SK-N-SH (cell line): ENCODE measurements at regions not wholly inside any gene's neighbourhood (a gene's known extent, or its start where the extent isn't known, plus 50 kb on each side); places are given as distances from the start of the nearest gene placed in this dataset.

Experiments
- CHD2 ChIP-seq: fragments of 150-350 bp; IDR thresholded peaks from 2 replicates; pipeline ENCODE4 v1.6.1; 2018; ENCODE audit warnings: low read length; ENCODE audit not compliant: partially characterized antibody
- CTCF ChIP-seq: fragments of 200-600 bp; sonication (generic); IDR thresholded peaks from 2 replicates; pipeline ENCODE4 v1.6.1; 2017; ENCODE audit warnings: antibody characterized with exemption, mild to moderate bottlenecking, moderate library complexity
- EP300 ChIP-seq, 2 experiments: IDR thresholded peaks; 2 replicates each; pipeline versions ENCODE4 v1.4.0 to v1.6.1; 2012; ENCODE audit warnings: borderline replicate concordance in 1 of 2, low read depth in 1 of 2, low read length in 1 of 2
- EZH2phosphoT487 ChIP-seq: fragments of 200-600 bp; sonication (generic); IDR thresholded peaks from 2 replicates; pipeline ENCODE4 v1.6.1; 2017; ENCODE audit warnings: low read depth, mixed run types, mild to moderate bottlenecking, antibody characterized with exemption, moderate library complexity, borderline replicate concordance
- FOXM1 ChIP-seq: IDR thresholded peaks from 2 replicates; pipeline ENCODE4 v1.4.0; 2012; ENCODE audit warnings: low read depth, mild to moderate bottlenecking
- IRF3 ChIP-seq: fragments of 150-350 bp; IDR thresholded peaks from 2 replicates; pipeline ENCODE4 v1.6.1; 2016; ENCODE audit warnings: mild to moderate bottlenecking, low read depth, low read length
- RCOR1 ChIP-seq: fragments of 150-350 bp; IDR thresholded peaks from 2 replicates; pipeline ENCODE4 v1.6.1; 2017; ENCODE audit warnings: antibody characterized with exemption, low read length
- SIN3A ChIP-seq: IDR thresholded peaks from 2 replicates; pipeline ENCODE4 v1.6.1; 2012; ENCODE audit warnings: low read depth, mild to moderate bottlenecking, low read length, moderate library complexity, borderline replicate concordance
- TAF1 ChIP-seq: IDR thresholded peaks from 2 replicates; pipeline ENCODE4 v1.6.1; 2012; ENCODE audit warnings: low read depth, mild to moderate bottlenecking, low read length, moderate library complexity, borderline replicate concordance

- TF ChIP-seq EP300 (IDR thresholded peaks at IDR 0.05; ENCODE audit: borderline replicate concordance in 1 of 2, low read depth in 1 of 2, low read length in 1 of 2) (no peak), CTCF (no peak), EZH2phosphoT487 (no peak), IRF3 (no peak), SIN3A (no peak), CHD2 (no peak), TAF1 (no peak), RCOR1 (no peak), FOXM1 (no peak)
These were observed 309.1 kb downstream of the NDUFA10 start for GRCh38 chr2:239716009-239716408.
